ENCODE measurements at regions not wholly inside any gene's neighbourhood (a gene's known extent, or its start where the extent isn't known, plus 50 kb on each side); places are given as distances from the start of the nearest gene placed in this dataset.
"Not testable (repeated sequence)": the region's sequence is repeated elsewhere in the genome, so short reads cannot be mapped to it uniquely, and the experiment has no call there.

DNA sequence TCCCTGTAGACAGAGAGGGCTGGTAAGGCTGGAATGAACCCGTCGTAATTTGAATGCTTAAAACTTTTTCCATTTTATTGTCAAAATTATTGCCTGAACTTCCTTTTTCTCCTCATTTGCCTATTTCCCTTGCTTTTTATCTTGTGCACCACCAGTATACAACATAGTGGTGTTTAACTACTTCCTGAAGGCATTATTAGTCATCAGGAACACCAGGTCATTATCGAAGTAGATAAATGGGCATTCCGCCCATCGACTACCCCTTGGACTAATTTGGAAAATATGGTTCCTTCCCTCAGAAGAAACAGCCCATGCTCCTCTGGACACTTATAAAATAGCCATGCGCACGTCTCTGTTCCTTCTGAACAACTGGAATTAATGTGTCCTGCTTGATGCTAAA lies 232.1 kb downstream of the TM9SF2 start:
- DNase-seq = no peak

DNA sequence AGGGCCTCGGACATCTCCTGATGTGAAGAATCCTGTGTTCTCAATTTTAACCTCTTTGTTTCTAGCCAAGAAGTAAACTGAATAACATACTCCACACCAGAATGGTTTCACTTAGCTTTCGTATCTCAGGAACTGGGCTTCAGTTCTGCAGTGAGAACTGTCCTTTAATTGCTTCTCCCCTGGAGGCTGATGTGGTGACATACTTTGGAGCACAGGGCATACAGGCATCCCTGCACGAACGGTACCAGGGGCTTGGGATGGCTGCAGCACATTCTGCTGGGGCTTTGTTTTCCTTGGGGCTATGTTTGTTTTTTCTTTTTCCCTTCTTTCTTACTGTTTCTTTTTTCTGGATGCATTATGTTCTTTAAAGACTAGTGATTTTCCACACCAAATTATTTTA lies 230.5 kb downstream of the TM9SF2 start:
- DNase-seq = no peak

DNA sequence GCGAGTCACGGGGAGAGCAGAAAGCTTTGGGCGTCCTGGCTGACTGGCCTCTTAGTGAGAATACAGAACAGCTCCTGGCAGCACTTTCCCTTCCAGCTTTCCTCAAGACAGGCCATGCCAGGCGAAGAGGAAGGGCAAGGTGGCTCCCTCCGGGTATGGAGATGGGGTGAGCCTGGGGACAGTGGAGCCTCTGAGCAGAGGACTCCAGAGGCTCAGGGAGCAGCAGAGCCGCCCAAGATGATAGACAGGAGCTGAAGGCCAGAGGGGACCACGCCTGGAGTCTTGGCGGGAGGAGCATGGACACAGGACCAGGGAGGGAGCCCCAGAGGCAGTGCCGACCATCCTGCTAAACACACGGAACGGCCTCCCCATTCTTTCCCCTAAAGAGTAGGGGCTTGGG lies 229.1 kb downstream of the TM9SF2 start:
- no peak for DNase-seq

DNA sequence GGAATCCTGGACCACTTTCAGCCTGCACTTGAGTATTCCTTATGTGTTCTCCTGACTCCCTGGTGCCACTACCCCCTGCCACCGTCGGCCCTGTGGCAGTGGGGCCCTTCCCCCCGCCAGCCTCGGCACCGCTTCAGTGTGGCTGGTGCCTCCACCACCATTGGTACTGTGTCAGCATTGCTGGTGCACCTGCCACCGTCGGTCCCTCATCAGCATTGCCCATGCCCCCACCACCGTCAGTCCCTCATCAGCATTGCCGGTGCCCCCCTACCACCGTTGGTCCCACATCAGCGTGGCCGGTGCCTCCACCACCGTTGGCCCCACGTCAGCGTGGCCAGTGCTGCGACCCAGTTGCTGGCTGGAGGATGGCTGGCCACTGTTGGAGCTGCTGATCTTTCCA lies 228.5 kb downstream of the TM9SF2 start:
- DNase-seq = no peak

DNA sequence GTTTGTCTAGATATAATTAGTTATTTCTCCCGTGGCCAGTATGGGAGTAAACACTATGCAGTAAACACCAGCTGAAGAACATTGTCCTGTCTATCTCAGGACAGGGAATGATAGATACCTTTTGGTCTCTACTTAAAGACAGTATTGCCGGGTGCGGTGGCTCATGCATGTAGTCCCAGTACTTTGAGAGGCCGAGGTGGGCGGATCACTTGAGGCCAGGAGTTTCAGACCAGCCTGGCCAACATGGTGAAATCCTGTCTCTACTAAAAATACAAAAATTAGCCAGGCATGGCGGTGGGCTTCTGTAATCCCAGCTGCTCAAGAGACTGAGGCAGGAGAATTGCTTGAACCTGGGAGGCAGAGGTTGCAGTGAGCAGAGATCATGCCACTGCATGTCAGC lies 226.4 kb downstream of the TM9SF2 start:
- DNase-seq = not testable (repeated sequence)

DNA sequence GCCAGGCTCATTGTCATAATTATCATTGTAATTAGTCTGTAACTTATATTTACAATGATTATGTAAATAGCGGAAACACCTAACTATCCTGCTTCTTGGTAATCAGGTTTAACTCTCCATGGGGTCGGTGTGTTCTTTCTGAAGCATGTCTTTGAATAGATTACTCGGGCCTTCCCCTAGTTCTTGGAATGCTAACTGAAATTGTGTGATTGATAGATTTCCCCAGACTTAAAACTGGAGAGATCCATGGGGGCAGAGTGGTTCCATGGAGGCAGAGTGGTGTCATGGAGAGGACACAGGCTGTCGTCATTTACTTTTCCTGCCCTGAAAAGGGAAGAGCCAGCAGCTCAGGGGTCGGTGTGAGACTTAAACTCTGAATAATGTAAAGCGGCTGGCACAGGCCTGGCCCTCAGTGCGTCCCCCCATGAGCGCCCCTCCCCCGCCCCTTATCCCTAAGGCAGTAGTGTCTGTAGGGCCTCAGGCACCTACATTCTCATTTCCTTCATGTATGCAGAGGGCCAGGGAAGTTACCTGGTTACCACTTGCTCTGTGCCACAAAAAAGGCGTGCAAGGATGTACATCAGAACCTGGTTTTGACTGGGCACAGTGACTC lies 225.1 kb downstream of the TM9SF2 start:
- no peak for DNase-seq

DNA sequence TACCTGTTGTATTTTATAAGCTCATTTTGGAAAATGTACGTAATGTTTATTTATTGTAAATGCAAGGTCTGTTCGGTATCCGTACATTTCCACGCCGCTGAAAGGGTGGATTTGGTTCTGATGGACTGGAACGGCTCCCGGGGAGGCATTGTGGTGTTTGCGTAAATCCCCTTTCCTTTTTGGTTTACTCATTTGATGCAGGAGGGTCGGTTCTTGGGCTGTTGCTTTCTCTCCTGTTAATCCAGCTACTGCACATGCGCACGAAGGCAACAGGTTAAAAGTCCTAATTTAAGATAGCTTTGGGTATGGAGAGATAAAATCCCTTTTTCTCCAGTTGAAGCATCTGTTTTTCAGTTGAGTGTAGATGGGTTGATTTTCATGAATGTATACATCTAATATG lies 224.4 kb downstream of the TM9SF2 start:
- DNase-seq = no peak

DNA sequence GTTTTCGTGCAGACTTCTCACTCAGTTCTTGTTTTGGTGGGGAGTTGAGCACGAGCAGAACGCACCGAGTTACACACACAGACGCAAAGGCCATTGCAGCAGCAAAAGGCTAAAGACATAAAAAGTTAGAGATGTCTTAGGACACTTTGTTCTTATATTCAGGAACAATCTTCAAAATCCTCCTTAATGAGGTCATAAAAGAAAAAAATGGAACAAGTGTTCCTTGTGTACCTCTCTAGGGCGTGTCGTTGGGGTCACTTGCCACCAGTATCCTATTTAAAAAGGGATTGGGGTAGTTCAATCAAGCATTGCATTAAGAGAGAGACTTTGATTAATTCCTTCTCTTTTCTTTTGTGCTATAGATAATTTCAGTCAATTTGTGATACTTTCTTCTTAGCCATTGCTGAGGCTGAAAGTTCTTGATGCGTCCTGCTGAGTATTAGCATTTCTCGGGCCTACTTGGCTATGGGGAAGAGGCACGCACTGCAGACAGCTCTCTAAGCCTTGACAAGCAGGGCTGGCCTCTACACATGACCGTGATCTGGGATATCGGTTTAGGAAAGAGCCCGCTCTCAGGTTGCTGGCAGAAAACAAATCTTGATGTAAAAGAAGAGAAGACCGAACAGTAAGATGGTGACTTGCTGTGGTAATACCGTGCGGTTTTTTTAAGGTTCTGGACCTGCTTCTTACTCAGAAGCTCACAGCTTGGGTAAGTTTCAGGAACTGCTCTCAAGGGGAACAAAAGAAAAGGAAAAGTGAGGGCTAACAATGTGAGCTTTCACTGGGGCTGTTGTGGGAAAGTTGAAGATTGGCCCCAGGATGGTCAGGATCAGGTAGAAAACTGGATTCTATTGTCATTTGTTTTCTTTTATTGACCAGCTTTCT lies 223.6 kb downstream of the TM9SF2 start:
- DNase-seq = no peak

DNA sequence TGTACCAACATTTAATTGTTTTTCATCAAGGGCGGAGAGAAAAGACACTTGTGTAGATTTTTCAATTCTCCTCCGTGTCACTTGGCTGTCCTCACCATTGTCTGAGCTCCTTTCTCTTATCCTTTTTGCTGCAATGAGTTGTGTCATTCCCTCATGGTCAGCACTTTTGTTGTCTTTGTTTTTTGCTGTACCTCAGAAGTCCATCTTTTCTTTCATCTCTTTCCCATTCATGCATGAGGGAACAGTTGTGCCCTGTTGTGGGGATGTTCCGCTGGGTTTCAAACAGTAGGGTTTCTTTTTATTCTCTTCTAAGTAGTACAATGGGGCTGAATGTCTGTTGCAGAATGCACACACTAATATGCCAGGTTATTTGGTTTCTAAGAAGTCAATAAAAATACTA lies 222.6 kb downstream of the TM9SF2 start:
- DNase-seq = no peak

DNA sequence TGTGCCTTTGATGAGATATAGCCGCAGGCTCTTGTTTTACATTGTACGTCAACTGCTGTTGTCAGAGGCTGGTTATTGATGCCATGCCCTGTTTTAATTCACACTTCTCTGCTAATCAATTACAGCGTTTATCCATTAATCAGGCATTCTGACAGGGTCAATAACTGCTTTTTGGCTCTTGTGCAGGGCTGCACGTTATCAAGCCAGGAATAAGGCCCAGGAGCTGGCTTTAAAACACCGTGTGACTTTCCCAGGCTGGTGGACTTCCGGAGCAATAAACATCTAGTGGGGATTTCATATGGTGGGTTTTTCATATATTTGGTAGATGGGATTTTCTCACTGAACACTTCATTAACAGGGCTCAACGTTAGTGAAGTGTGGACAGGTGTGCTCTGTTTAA lies 221.7 kb downstream of the TM9SF2 start:
- no peak for DNase-seq

DNA sequence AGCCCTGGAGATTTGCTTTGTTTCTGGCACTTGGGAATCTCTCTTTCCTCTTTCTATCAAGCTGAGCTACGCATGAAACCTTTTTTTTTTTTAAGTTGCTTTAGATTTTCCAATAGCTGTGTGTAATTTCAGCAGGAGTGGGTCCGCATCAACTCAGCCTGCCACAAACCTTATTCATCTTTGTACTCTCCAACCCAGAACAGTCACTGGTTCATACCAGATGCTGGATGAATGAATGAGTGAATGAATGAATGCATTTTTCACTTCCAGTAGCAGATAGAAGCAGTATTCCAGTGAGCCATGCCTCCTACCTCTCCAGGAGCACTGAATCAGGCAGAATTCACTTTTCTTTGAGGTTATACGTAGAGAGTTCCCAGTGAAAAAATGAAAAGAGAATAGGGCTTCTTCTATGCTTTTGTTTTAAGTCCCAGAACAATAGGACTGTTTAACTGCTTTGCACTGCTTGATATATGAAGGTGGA lies 221.1 kb downstream of the TM9SF2 start:
- DNase-seq = no peak

DNA sequence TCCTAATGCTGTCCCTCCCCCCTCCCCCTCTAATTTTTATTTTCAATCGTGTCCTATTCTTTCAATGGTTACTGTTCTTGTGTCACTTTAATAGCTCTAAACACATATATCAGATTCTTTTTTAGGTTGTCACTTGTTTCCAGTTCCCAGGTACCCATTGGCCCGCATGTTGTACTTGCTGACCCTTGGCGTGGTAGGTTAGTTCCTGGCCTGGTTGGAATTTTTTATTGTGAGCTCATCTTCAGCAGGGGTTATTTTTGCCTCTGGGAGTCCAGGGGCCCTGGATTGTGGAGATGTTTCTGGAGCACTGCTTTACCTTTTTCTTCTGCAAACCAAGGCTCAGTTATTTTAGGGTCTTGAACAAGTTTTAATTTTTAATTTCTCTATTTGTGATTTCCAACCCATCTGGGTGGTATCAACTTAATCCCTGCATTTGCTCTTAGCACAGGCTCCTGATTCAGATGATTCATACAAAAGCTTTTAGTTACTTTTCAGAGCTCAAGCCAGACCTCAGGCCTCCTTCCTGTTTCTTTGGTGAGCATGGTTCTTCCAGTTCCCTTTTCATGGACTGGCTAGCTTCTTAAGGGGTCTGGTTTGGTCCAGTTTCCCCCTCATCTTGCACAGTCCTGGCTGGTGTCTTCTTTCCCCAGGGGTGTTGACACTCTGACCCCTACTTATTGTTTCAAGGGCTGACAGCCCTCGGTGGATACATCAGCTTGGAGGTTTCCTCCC lies 220.5 kb downstream of the TM9SF2 start:
- no peak for DNase-seq

DNA sequence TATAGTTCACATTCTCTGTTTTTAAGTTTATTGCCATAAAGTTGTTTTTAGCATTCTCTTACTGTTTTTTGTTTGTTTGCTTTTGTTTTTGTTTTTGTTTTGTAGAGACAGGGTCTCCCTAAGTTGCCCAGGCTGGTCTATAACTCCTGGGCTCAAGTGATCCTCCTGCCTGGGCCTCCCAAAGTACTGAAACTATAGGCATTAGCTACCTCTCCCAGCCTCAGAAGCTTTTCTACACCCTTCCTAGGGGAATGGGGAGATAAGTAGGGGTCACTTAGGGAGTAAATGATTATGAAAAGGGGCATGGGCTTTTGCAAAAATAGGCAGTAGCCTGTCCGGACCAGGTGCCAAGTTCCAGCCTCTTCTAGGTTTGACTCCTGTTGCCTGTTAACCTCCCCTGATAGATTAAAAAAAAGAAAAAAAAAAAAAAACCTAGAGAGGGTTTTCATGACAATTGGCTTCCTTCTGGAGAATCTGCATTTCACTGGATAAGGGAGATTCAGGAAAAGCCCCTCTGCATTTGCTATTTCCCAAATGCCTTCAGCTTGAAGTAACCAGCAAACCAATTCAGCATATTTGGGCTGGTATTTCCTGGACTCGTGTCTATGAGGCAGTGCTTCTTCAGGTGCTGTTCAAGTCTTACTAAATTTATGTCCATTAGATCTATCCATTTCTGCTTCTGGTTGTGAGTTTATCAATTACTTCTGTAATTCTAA lies 216.8 kb downstream of the TM9SF2 start:
- DNase-seq = no peak

DNA sequence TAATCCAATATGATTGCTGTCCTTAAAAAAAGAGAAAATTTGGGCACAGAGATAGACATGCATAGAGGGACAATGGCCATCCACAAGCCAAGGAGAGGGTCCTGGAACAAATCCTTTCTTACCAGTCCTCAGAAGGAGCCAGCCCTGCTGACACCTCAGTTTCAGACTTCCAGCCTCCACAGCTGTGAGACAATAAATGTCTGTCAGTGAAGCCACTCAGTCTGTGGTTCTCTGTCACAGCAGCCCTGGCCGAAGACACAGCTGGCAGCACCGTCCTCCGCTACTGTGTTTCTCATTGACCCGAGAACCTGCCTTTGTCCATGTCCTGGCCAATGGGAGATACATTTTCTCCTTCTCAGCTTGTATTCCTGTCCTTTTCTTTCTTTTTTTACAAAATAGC lies 207.9 kb downstream of the TM9SF2 start:
- no peak for DNase-seq

DNA sequence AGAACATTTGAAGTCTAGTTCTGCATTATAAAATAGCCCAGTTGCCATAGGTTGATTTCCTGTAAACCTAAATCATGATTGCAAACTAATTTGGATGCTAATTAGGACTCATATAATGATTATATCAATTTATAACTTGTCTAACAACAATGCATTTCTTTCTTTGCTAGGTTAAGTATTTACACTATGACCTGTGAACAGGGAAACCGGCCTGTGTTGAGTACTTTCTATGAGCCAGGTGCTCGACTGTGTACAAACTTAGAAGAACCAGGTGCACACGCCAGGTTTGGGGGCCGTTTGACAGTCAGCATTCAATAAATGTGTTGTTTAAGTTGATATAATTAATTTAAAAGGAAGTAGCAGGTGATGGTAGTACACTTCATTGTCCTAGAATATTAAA lies 203.1 kb downstream of the TM9SF2 start:
- no peak for DNase-seq

DNA sequence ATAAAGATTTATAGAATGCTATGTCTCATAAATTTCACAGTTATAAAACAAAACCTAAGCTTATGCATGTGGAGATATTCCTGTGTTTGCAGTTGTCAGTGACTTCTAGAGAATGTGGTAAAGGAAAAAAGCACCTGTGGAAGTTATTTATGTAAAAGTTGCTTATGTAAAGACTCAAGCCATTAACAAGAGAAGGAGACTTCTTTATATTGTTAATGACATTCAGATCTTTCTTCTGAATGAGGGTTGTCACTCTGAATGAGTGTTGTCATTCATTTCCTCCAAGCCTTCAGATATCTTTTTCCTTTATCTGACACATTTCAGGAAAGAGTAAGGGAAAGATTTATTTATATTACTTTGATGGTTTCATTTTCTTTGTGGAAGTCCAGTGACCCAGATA lies 202.6 kb downstream of the TM9SF2 start:
- no peak for DNase-seq

DNA sequence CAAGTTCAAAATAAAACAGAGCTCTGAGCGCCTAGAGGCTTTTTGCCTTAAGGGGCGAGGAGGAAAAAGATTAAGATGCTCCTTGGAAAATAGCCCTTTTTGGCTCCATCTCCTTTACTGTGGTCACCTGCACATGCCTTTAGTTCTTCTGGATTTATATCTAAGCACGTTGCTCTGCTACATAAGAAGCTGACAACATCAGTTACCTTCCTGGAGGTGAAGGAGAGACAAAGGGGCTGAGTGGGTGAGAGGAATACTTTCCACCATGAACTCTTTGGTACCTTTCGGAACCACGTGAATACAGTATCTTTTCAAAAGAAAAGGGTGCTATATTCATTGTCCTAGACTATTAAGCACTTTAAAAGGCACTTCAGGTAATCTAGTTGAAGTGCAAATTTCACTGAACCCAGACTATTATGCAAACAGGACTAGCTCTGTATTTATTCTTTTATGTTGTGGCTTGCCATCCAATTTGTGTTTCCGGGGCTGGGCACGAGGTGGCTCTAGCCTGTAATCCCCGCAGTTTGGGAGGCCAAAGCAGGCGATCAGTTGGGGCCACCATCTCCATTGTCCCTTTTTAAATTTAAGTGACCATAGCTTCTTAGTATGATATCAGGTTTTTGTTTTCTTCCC lies 201.5 kb downstream of the TM9SF2 start:
- DNase-seq = peak; percentile 17 to 31

DNA sequence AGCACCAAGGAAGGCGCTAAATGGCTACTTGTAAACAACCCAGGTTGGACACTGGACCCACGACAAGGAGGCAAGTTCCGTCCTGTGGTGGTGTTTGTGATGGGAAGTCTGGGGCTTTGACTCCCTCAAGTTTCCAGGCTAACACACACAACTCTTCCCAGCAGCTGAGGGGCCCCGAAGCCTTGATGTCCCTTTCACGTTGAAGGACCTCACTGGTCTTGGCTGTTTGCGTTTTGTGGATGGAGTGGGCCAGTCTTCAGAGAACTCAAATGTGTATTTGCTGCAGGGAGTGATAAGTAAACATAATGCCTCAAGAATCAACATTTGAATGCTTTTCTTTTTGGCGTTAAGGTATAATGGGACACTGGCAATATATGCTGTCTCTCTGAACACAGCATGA lies 199.2 kb downstream of the TM9SF2 start:
- no peak for DNase-seq

DNA sequence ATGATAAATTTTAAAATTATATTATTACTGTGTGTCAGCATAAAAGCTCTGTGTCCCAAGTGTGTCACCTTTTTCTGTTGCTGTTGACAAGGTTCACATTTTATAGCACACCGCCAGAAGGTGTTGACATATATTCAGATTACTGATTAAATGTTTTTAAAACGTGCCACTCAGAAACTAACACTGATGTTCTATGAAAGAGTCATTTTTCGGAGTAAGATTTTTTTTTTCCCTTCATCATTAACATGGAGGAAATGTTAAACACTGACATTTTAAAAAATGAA lies 197.5 kb downstream of the TM9SF2 start:
- no peak for DNase-seq

DNA sequence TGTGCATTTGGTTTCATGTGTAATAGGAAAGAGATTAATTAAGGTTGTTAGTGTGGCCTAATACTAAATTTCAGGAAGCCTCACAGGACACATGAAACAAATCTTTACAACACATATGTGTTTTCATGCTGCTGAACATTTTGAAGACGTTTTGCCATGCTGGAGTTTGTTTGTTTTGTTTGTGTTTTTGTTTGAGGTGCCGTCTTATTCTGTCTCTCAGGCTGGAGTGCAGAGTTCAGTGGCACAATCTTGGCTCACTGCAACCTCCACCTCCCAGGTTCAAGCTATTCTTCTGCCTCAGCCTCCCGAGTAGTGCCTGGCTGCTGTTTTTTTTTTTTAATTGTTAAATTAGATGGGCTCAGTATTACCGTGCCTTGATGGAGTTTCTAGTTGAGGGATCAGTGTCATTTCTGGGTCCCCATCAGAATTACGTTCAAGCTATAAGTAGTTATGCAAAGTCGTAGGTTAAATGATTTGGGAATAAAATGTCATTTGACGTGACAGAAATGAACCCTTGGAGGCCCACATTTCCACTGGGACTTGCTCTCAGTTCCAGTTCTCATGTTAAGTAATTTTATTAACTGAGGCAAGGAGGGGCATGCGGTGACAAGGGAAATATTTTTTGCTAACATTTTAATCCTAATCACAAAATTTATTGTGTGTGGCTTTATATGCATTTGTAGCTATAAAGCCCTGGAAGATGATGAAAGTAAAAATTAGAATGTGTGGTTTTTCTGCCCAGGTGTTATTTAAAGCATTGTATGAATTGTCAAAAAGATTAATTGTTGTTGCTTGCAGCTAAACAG lies 196.9 kb downstream of the TM9SF2 start:
- no peak for DNase-seq

DNA sequence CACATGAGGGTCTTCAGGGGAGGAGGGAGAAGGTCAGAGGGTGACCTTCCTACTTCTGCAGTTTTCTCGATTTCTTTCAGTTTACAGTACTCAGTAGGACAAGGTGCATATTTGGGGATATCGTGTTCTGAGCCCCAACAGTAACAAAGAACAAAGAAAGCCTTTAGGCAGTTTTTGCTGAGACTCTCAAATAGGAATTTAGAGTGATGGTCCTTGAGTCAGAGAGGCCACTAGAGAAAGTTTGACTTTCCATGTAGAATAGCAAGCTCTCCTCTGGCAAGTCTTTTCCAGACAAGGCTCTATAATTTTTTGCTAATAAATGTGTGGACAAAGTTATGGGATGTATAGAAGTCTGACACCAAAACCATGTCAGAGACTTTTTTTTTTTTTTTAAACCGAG lies 194.6 kb downstream of the TM9SF2 start:
- DNase-seq = no peak

Data from NCI-H187 (cell line).